Activated CD8-positive, alpha-beta memory T cell treated with anti-CD3 and anti-CD28 coated beads, Interleukin-2, amount 50 U/mL, for 24 hours (primary cell): ENCODE measurements at regions not wholly inside any gene's neighbourhood (a gene's known extent, or its start where the extent isn't known, plus 50 kb on each side); places are given as distances from the start of the nearest gene placed in this dataset.
A peak's percentile ranks its signal among the peaks of the same experiment; 100 is the strongest.

Experiments
- DNase-seq: peaks from one replicate; pipeline ENCODE4 v3.0.0-alpha.2; 2020; ENCODE audit errors: extremely low read depth

- no peak for DNase-seq
Observed at GRCh38 chr6:6840831-6841291, 252.3 kb downstream of the LY86 start.

GRCh38 chr6:6841571-6841970, 253.1 kb downstream of the LY86 start:
- DNase-seq = no peak

- DNase-seq = no peak
Observed at GRCh38 chr6:6842291-6842690, 253.8 kb downstream of the LY86 start.

GRCh38 chr6:6843057-6843627, 254.6 kb downstream of the LY86 start:
- no peak for DNase-seq

- DNase-seq = no peak
Observed at GRCh38 chr6:6843777-6844176, 255.3 kb downstream of the LY86 start.

- no peak for DNase-seq
Observed at GRCh38 chr6:6844530-6844929, 256.0 kb downstream of the LY86 start.

GRCh38 chr6:6845603-6846002, 257.1 kb downstream of the LY86 start:
- DNase-seq = no peak

GRCh38 chr6:6847591-6847990, 259.1 kb downstream of the LY86 start:
- DNase-seq = no peak

GRCh38 chr6:6851059-6851948, 256.5 kb upstream of the RREB1 start:
- no peak for DNase-seq

GRCh38 chr6:6851949-6852261, 255.9 kb upstream of the RREB1 start:
- no peak for DNase-seq

- DNase-seq = peak; percentile 4
Observed at GRCh38 chr6:6856538-6857523, 250.9 kb upstream of the RREB1 start.

- DNase-seq = no peak
Observed at GRCh38 chr6:6857528-6857927, 250.2 kb upstream of the RREB1 start.

- DNase-seq = no peak
Observed at GRCh38 chr6:6858533-6858982, 249.2 kb upstream of the RREB1 start.

- DNase-seq = no peak
Observed at GRCh38 chr6:6859105-6859504, 248.7 kb upstream of the RREB1 start.

GRCh38 chr6:6859722-6860121, 248.0 kb upstream of the RREB1 start:
- no peak for DNase-seq

- no peak for DNase-seq
Observed at GRCh38 chr6:6860863-6861262, 246.9 kb upstream of the RREB1 start.

- DNase-seq = no peak
Observed at GRCh38 chr6:6861351-6861894, 246.3 kb upstream of the RREB1 start.

- no peak for DNase-seq
Observed at GRCh38 chr6:6861995-6862394, 245.8 kb upstream of the RREB1 start.

GRCh38 chr6:6863970-6864639, 243.7 kb upstream of the RREB1 start:
- DNase-seq = no peak

- no peak for DNase-seq
Observed at GRCh38 chr6:6865611-6866010, 242.2 kb upstream of the RREB1 start.

GRCh38 chr6:6866656-6867403, 240.9 kb upstream of the RREB1 start:
- no peak for DNase-seq
